ENCODE measurements at regions not wholly inside any gene's neighbourhood (a gene's known extent, or its start where the extent isn't known, plus 50 kb on each side); places are given as distances from the start of the nearest gene placed in this dataset.

GRCh38 chr13:65990684-65991083 lies 1239.5 kb downstream of the PCDH9 start:
- no peak for TF ChIP-seq EZH2 (conservative IDR thresholded peaks at IDR 0.05; ENCODE audit: low read depth, low read length)
- TF ChIP-seq CTCF (CRISPR knock-in tag; IDR thresholded peaks at IDR 0.05): no peak
- TF ChIP-seq ZNF44 (CRISPR knock-in tag; IDR thresholded peaks at IDR 0.05): no peak
- TF ChIP-seq IRF1 (CRISPR knock-in tag; IDR thresholded peaks at IDR 0.05; ENCODE audit: low read depth): no peak
- TF ChIP-seq ZNF430 (CRISPR knock-in tag; IDR thresholded peaks at IDR 0.05): no peak
- TF ChIP-seq ZNF354B (CRISPR knock-in tag; IDR thresholded peaks at IDR 0.05): no peak
- TF ChIP-seq ZHX1 (CRISPR knock-in tag; IDR thresholded peaks at IDR 0.05; ENCODE audit: low read depth): no peak
- TF ChIP-seq MAX (IDR thresholded peaks at IDR 0.05): no peak
